NOMO-1 treated with DMSO at 0.1 percent for 48 hours (cell line): ENCODE measurements at regions not wholly inside any gene's neighbourhood (a gene's known extent, or its start where the extent isn't known, plus 50 kb on each side); places are given as distances from the start of the nearest gene placed in this dataset.

Experiments
- DNase-seq: peaks from one replicate; lab custom pipeline; 2025; ENCODE audit not compliant: unreplicated experiment; lab: John Stamatoyannopoulos, UW

DNA sequence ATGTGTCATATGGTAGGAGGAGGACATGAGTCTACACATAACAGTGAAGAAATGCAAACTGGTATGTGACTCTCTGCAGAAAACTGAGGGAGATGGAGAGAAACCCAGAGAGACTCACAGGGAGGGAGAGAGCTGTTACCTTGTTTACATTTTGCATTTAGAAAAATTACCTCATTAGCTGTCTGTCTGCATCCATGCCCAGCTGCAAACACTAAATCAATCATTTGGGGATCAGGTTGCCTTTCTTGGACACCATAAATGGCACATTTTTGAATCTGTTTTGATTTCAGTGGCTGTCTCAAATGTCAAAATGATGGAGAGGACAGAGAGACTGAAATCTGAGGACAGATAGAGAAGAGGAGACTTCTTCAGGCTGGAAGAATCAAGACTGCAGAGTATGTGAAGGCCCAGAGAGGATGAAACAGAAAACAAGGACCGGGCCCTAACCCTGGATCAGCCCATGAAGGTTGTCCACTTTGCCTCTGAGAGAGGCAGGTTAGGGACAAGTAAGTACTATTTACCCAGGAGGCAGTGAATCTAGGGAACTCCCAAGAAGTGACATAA is 92.2 kb downstream of the UNC5CL start:
- no peak for DNase-seq

DNA sequence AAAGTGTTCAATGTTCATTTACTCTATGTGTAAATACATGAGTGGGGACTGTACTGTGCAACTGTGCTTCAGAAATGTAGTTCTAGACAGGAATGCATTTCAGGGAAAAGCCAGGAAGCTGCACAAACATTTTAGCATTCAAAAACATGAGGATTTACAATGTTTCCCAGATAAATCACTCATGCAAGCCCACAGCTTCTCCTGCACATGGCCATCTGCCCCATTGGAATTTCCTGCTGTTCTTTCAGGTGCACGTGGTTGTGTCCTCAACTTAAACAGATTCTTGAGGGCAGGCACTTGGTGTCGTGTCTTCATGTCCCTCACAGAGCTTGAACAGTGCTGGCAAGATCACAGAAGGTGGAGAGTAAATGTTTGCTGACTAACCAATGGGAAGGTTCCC is 101.5 kb downstream of the UNC5CL start:
- DNase-seq: no peak

DNA sequence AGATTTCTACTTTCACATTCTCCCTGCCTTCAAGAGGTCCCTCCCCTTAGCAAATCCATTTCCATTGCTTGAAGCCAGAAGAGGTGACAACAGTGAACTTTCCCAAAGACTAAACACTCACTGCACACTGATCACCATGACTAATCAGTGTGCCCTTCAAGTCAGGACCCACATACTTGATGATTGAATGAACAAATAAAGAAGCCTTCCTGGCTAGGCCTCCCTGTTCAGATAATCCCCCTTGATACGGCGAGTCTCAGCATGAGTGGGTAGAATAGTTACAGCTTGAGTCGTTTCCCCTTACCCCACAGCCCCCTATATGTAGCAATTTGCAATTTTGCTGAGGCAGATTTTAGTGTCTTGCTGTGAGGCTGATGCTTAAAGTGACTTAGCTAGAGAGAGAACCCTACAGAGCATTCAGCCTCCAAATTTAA is 102.2 kb downstream of the UNC5CL start:
- no peak for DNase-seq

DNA sequence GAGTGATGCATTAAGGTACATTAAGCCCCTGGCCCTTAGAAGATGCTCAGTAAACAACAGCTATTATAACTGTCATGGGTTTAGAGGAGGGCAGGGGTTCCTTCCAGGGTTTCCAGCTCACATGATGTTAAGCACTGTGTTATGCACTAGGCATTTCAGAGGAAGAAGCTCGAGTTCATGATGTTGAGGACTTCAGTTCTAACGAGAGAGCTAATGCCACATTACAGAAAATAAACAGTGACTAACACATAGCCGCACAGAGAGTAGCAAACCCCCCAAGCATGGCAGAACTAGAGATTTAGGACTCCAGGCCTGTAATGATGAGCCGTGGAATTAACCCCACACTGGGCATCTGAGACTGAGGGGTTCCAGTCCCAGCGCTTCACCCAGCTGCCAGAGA is 105.2 kb downstream of the UNC5CL start:
- DNase-seq: no peak

DNA sequence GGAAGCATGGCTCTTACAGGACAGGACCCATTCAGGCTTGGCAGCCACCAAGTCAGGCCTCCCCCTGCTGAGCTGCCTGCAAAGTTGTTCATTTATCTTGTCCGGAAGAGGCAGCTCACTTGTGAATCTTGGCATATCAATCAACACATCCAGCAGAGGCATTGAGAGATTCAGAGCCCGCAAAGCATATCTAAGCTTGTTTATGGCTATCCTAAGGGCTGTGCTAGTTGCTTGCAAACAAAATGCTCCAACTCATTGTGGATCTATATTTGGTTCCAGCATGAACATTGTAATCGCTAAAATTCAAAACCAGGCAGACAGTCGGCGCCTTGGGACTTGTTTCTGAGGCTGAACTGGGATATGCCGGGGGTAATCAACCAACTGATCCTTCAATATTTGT is 106.1 kb downstream of the UNC5CL start:
- DNase-seq: no peak

DNA sequence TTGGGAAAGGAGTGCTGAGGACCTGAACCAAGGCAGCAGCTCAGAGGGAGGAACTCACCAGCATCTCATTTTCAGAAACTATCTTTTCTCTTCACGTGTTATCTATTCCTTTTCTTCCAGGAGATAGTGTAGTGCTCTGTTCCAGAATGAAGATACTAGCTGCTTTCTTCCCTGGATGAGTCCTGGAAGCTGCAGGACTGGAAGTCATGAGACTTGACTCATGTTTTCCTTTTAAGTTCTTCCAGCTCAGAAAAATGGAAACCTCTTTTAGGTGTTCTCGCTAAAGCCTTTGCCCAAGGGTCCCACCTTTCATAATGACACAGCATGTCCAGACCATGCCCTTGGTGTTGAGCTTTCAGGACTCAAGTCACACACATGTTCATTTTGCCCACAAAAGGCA is 106.7 kb downstream of the UNC5CL start:
- no peak for DNase-seq

DNA sequence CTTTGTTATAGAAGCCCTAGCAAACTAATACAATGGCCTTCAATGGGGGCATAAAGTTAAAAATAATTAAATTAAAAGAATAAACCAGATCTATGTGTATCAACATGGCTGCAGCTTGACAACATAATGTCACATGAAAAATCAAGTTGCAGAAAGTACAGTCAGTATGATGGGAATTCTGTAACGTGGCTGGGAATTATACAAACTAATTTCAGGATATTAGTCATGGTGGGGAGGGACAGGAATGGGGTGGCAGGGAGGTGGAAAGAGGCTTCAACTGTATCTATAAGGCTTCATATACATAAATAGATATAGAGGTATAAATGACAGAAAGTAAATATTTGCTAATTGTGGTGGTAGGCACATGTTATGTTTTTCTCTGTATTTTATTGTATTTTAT is 107.1 kb downstream of the UNC5CL start:
- no peak for DNase-seq

DNA sequence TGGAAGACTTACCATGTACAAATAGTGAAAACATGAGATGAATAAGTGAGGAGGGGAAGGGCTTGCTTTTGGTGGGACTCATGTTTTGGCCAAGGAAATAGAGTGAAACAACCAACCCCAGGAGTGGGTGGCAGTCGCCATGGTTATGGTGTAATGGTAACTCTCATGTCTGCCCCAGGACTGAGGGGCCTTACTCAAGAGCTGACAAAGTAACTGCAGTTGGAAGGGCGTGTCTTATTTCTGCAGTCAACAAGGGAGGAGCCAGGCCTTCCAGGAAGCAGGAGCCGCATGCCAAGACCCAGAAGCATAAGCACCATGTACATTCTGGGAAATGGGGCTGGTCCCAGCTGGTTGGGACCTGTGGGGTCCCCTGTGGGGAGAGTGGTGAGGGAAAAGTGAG is 108.5 kb downstream of the UNC5CL start:
- no peak for DNase-seq

DNA sequence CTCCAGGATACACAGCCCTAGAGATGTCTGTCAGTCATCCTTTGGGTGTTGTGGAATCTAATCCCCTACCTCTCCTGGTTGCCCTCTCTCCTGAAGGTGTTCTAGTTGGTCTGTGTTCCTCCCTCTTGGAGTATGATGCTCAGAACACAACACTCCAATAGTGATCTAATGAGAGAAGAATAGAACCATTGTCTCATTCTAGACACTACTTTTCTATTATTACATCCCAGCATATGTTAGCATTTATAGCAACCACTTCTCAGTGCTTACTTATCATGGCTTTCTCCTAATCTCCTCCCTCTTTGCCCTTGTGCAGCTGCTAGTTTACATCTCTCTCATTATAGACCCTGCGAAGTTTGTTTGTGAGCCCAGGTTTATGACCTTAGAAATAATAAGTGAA is 109.0 kb downstream of the UNC5CL start:
- DNase-seq: no peak

DNA sequence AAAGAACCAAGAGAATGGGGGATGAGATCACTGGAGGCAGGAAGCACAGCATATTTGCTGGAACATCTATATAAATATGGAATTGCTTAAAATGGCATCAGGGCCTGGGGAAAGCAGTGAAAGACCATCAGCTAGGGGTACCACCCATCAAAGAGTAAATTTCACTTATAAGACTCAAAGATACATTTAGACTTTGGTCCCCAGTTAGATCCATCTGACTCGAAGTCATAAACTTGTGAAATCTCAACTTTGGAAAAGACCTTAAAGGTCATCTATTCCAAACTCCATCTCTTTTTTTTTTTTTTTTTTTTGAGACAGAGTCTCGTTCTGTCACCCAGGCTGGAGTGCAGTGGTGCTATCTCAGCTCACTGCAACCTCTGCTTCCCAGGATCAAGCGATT is 109.8 kb downstream of the UNC5CL start:
- DNase-seq: no peak

DNA sequence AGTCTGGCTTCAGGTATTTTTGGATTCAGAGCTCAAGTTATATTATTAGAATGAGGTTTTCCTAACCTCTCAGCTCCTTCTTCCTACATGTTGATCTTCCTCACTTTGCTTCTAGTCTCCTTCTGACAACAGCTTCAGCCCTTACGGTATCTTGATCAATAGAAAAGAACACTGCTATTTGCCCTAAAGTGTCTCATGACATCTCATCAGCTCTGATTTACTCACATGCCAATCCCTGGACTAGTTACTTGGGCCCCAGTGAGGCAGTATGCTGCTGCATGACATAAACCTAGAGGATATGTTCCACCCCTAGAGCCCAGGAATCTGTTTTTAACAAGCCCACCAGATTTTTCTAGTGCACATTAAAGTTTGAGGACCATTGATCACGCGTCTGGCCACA is 110.3 kb downstream of the UNC5CL start:
- DNase-seq: no peak

DNA sequence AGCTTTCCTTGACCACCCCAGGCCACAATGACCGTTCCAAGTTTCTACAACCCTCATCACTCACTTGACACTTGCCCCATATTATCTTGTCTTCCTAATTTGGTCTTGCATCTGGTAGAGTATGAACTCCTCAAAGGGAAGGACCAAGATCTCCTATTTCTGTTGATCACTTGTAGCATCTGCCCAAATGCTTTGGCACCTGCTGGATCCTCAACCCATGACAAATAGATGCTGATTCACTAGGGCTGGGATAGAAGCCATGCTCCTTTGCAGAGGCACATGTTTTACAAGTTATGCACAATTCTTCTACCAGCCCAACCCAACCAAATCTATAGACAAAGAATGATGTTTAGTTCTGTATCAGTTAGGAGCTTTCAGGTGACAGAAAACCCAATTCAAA is 110.7 kb downstream of the UNC5CL start:
- no peak for DNase-seq

DNA sequence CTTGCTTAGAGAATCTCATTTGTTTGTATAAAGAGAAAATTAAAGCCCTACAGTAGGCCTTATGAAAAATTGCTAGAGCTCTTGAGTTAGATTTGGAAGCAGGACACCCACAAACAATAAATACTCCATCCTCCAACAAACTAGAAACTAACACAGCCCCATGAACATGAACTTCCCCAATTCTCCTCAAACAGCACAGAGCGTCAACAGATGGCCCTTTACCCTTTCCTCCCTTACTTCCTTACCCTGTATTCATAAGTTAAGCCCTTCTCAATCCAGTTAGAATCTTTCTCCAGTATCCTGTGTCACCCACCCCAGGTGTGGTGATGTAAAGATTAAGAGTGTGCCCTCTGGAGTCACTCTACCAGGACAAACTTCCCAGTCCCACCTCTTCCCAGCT is 113.7 kb downstream of the UNC5CL start:
- peak; percentile 15 for DNase-seq

DNA sequence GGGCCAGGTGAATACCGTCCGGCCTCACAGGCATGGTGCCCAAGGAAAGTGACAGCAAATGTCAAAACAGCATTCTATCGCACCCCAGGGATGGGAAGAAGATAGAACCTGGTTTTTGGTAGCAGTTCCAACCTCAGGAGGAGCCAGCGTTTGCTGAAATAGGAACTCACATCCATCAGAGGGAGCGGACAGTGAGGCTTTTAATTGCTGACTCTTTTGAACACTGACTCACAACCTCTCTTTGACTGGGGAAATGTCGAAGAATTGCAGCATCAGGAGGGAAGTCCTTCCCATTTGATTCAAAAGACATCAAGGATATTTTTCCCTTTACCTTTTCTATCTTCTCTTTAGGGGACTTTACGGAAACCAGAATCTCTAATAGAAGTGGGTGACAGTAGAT is 114.2 kb downstream of the UNC5CL start:
- no peak for DNase-seq

DNA sequence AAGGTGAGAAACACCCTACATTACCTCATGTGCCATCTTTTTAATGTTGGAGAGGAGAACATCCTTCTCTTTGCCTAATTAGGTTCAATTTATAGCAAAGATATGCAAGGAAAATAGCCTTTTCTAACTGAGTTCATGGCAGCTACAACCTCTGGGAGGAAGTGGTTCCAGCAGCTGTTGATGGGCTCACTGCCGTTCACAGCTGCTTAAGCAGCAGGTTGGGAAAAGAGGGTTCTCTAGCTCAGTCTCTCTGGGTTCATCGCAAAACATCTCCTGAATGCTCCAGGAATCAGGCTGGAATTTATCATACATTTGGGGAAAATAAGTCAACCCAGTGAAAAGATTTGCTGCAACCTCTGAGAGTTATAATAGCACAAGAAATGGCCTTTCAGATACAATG is 115.1 kb downstream of the UNC5CL start:
- no peak for DNase-seq

DNA sequence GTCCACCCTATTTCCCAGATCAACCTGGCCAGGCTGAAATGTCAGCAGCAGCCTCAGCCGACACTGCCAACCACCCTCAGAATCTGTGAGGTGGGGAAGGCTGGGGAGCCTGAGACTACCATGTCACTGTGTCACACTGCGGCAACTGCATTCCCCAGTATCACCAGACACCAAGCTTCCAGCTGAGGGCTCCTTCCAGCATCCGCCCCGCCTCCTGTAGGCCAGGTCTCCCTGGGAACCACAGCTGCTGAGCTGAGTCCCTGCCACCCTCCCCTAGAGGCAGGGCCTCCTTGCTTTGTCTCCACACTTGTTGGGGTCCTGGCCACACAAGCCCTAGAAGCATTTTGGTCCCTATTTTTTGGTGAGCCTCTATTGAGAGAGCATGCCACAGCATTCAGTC is 115.7 kb downstream of the UNC5CL start:
- DNase-seq: no peak

DNA sequence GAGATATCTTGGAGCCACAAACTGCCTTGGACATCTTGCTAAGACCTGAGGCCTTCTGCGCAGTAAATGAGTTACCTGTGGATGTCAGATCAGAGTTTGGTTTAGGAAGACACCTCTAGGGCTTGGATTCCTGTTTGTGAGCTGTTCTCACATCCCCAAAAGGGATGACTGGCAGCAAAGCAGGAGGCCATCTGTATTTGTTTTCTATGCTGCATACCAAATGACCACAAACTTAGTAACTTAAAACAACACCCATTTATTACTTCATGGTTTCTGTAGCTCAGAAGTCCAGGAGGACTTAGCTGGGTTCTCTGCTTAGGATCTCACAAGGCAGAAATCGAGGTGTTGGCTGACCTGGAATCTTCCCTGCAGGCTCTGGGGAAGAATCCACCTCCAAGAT is 116.7 kb downstream of the UNC5CL start:
- DNase-seq: no peak

DNA sequence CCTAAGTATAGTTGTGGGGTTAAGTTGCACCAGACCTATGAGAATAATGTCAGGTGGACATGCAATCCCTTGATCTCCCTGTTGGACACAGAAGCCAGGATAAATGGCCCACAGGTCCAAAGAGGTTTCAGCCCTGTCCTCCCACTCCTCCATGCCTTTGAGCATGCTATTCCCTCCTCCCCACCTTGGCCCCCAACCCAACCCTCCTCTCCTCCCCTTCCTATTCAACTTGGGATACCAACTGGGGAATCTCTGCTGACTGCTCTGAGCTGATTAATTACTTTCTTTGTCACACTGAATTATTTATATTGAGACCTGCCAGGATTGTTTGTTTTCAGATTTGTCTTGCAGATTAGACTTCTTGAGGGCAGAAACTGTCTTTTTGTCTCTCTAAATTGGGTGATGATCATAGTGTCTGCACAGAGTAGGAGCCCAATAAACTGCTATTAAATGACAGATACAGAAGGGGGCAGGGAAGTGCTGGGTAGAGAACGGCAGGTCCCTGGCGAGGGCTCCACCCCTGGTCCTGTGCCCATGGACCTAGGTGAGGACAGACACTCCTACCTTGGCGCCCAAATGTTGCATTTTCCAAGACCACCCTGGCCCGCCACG is 120.9 kb downstream of the UNC5CL start:
- no peak for DNase-seq

DNA sequence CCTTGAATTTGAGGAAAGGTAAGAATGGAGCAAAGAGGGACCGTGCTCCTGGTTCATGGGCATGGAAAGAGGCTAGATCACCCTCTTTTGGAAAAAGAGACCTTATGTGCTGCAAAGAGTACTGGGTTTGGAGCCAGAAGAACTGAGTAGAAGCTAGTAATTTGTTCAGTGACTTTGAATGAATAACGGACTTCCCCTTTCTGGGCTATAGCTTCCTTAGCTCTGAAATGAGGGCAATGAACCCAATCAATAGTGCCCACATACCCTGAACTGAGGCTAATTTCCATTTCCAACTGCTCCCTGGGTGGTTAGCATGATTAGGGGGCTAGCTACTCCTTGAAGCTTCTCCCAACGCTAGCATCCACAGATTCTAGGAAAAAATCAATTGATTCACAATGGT is 121.4 kb downstream of the UNC5CL start:
- no peak for DNase-seq

DNA sequence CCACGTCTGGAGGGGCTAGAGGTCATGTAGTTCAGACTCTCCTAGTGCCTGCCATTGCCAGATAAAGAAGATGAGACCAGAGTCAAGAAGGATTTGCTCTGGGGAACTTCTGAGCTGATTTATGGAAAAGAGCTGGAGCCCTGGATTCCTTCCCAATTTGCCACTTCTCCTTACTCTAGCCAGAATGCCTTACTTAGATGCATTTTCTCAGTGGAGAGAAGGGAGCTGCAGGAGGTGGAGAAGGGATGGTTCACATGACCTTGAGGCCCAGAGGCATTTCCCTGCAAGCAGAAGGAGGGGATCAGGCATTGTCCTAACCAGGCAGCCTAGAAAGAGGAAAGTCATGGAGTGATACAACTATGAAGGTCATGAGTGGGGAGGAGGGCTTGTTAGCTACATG is 122.2 kb downstream of the UNC5CL start:
- DNase-seq: no peak

DNA sequence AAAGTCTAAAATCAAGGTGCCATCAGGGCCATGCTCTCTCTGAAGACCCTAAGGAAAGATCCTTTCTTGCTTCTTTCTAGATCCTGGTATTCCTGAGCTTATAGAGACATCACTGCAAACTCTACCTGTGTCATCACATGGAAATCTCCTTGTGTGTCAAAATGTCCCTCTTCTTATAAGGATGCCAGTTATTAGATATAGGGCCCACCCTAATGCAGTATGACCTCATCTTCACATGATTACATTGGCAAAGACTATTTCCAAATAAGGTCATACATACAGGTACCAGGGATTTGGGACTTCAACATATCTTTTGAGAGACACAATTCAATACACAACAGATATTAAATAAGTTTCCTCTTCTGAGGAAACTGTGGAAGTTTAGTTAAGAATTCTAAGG is 123.9 kb downstream of the UNC5CL start:
- DNase-seq: no peak

DNA sequence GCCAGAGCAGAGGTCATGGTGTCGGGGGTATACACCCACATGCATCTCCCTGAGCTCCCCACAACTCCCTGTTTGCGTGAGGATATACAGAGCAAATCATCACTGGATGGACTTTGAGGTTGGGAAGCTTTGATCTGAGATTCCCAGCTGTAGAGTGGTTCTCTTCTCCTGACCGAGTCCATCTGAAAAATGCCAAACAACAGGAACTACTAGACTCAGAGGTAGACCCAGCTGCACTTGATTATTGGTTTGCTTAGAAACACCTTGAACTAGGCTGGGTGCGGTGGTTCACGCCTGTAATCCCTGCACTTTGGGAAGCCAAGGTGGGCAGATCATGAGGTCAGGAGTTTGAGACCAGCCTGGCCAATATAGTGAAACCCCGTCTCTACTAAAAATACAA is 125.0 kb downstream of the UNC5CL start:
- no peak for DNase-seq

DNA sequence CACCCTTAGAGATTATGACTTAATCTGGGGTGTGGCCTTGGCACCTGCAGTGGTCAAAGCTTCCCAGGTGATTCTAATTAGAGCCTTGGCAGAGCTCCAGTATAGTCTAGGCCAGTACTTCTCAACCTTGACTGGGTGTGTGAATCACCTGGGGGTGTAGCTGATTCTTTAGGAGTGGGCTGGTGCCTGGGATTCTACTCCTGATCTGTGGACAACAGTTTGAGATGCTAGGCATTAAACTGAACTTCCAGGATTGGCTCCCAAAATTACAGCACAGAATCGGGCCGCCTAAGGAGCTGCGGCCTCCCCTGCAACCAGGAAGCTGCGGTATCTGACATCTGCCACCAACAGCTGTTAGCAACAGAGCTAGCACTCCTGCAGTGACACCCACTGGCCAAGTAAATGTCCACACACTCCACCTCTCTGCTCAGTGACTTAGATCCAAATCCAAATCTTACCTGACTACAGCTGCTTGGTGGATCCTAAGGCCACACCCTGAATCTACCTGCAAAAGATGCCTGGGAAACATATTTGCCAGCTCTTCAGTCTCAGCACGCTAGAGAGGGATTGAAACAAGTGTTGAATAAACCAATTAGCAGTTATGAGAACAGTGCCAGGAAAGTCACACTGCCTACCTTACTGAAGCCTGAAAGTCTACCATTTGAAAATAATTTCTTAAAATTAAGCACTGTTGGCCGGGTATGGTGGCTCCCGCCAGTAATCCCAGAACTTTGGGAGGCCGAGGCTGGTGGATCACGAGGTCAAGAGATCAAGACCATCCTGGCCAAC is 126.7 kb downstream of the UNC5CL start:
- DNase-seq: peak; percentile 57
